ENCODE measurements at regions not wholly inside any gene's neighbourhood (a gene's known extent, or its start where the extent isn't known, plus 50 kb on each side); places are given as distances from the start of the nearest gene placed in this dataset.
"Not testable (repeated sequence)": the region's sequence is repeated elsewhere in the genome, so short reads cannot be mapped to it uniquely, and the experiment has no call there.

DNA sequence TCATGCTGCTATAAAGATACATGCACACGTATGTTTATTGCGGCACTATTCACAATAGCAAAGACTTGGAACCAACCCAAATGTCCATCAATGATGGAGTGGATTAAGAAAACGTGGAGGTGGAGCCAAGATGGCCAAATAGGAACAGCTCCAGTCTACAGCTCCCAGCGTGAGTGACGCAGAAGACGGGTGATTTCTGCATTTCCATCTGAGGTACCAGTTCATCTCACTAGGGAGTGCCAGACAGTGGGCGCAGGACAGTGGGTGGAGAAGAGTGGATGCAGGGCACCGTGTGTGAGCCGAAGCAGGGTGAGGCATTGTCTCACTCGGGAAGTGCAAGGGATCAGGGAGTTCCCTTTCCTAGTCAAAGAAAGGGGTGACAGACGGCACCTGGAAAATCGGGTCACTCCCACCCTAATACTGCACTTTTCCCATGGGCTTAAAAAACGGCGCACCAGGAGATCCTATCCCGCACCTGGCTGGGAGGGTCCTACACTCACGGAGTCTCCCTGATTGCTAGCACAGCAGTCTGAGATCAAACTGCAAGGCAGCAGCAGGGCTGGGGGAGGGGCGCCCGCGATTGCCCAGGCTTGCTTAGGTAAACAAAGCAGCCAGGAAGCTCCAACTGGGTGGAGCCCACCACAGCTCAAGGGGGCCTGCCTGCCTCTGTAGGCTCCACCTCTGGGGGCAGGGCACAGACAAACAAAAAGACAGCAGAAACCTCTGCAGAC lies 435.5 kb upstream of the PIK3R1 start:
- H2AFZ ChIP-seq (ENCODE audit: low read depth, low read length, poor library complexity, severe bottlenecking); H3K9me3 ChIP-seq (ENCODE audit: control insufficient read depth in 1 of 2, insufficient read depth in 1 of 2, low read depth in 1 of 2, low read length in 2 of 2); RAD21 ChIA-PET (ENCODE audit: low non-redundant PET in 1 of 2, low total read pairs in 2 of 2, uncharacterized antibody in 2 of 2, unreplicated experiment in 2 of 2); H3K4me1 ChIP-seq (ENCODE audit: control insufficient read depth in 1 of 2, insufficient read depth in 2 of 2, low read length in 2 of 2); H3K27me3 ChIP-seq (ENCODE audit: insufficient read depth, low read length); H3K9ac ChIP-seq (ENCODE audit: low read length); ATAC-seq; H3K79me2 ChIP-seq (ENCODE audit: insufficient read depth, low read length); H4K20me1 ChIP-seq (ENCODE audit: insufficient read depth); H3K36me3 ChIP-seq (ENCODE audit: control insufficient read depth in 1 of 2, insufficient read depth in 2 of 2, low read length in 2 of 2); DNase-seq (ENCODE audit: low read depth, low spot score); POLR2A ChIA-PET; H3K9me2 ChIP-seq (ENCODE audit: insufficient read depth); H3K4me3 ChIP-seq (replicated peaks in 1 of 2; ENCODE audit: low read depth in 1 of 2, low read length in 2 of 2); intact Hi-C loops (cut with micrococcal nuclease); CTCF ChIA-PET; H3K4me2 ChIP-seq (ENCODE audit: low read length); H3K27ac ChIP-seq (ENCODE audit: low read depth, low read length); BruUV-seq (replicated peaks): not testable (repeated sequence)

DNA sequence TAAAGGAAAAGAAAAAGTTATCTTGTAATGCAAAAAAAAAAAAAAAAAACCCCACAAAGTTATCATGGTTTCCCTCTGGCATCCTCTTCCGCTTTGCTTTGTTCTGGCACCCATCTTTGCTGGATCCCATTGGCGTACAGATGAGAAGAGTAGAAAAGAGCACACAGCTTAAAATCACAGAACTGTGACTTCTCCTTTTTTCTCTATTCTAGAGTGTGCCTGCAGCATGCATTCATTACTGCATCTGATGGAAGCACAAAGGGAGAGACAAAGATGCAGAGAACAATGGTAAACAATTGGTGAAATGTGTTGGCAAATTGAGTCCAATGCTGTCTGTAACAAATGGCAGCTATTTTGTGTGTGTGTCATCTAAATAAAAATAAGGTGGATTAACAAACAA lies 440.8 kb upstream of the PIK3R1 start:
- no peak overlapping the region for H3K9ac ChIP-seq (ENCODE audit: low read length)
- ChIA-PET RAD21 (ENCODE audit: low non-redundant PET in 1 of 2, low total read pairs in 2 of 2, uncharacterized antibody in 2 of 2, unreplicated experiment in 2 of 2) (no interaction called here), CTCF (no interaction called here), POLR2A (no interaction called here)
- no peak overlapping the region for H2AFZ ChIP-seq (ENCODE audit: low read depth, low read length, poor library complexity, severe bottlenecking)
- DNase-seq (ENCODE audit: low read depth, low spot score) = no peak
- BruUV-seq (replicated peaks) = no TSS peak
- intact Hi-C loops (cut with micrococcal nuclease) = no loop called here
- peak overlapping the region; percentile 79 for H3K27ac ChIP-seq (ENCODE audit: low read depth, low read length)
- H3K4me1 ChIP-seq (ENCODE audit: control insufficient read depth in 1 of 2, insufficient read depth in 2 of 2, low read length in 2 of 2) = peaks cover 8 to 15% of the 10 kb centered on the region in 2 experiments; a peak in 3 of 4 replicates
- no peaks in the 10 kb centered on the region for H3K9me2 ChIP-seq (ENCODE audit: insufficient read depth)
- no peak overlapping the region for H3K4me3 ChIP-seq (replicated peaks in 1 of 2; ENCODE audit: low read depth in 1 of 2, low read length in 2 of 2)
- TF ChIP-seq, protein P1, sequence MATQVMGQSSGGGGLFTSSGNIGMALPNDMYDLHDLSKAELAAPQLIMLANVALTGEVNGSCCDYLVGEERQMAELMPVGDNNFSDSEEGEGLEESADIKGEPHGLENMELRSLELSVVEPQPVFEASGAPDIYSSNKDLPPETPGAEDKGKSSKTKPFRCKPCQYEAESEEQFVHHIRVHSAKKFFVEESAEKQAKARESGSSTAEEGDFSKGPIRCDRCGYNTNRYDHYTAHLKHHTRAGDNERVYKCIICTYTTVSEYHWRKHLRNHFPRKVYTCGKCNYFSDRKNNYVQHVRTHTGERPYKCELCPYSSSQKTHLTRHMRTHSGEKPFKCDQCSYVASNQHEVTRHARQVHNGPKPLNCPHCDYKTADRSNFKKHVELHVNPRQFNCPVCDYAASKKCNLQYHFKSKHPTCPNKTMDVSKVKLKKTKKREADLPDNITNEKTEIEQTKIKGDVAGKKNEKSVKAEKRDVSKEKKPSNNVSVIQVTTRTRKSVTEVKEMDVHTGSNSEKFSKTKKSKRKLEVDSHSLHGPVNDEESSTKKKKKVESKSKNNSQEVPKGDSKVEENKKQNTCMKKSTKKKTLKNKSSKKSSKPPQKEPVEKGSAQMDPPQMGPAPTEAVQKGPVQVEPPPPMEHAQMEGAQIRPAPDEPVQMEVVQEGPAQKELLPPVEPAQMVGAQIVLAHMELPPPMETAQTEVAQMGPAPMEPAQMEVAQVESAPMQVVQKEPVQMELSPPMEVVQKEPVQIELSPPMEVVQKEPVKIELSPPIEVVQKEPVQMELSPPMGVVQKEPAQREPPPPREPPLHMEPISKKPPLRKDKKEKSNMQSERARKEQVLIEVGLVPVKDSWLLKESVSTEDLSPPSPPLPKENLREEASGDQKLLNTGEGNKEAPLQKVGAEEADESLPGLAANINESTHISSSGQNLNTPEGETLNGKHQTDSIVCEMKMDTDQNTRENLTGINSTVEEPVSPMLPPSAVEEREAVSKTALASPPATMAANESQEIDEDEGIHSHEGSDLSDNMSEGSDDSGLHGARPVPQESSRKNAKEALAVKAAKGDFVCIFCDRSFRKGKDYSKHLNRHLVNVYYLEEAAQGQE (IDR thresholded peaks at IDR 0.05; ENCODE audit: low read depth) = no peak
- no peak for TF ChIP-seq ZFX (IDR thresholded peaks at IDR 0.05)
- H3K9me3 ChIP-seq (ENCODE audit: control insufficient read depth in 1 of 2, insufficient read depth in 1 of 2, low read depth in 1 of 2, low read length in 2 of 2) = no peaks in the 10 kb centered on the region
- H4K20me1 ChIP-seq (ENCODE audit: insufficient read depth) = no peaks in the 10 kb centered on the region
- ATAC-seq = no peak
- no peaks in the 10 kb centered on the region for H3K36me3 ChIP-seq (ENCODE audit: control insufficient read depth in 1 of 2, insufficient read depth in 2 of 2, low read length in 2 of 2)
- H3K4me2 ChIP-seq (ENCODE audit: low read length) = no peak overlapping the region
- 0 out of 2 replicates have a peak, but pooled peaks cover 4% of the 10 kb centered on the region for H3K27me3 ChIP-seq (ENCODE audit: insufficient read depth, low read length)
- H3K79me2 ChIP-seq (ENCODE audit: insufficient read depth, low read length) = no peaks in the 10 kb centered on the region
